ENCODE measurements at regions not wholly inside any gene's neighbourhood (a gene's known extent, or its start where the extent isn't known, plus 50 kb on each side); places are given as distances from the start of the nearest gene placed in this dataset.
A peak's percentile ranks its signal among the peaks of the same experiment; 100 is the strongest.
"Not testable (repeated sequence)": the region's sequence is repeated elsewhere in the genome, so short reads cannot be mapped to it uniquely, and the experiment has no call there.

GRCh38 chr9:115411993-115412452 lies 294.1 kb upstream of the TNC start:
- peak; percentile 84 for DNase-seq

GRCh38 chr9:115412656-115413055 lies 294.7 kb upstream of the TNC start:
- DNase-seq: peak; percentile 17

DNA sequence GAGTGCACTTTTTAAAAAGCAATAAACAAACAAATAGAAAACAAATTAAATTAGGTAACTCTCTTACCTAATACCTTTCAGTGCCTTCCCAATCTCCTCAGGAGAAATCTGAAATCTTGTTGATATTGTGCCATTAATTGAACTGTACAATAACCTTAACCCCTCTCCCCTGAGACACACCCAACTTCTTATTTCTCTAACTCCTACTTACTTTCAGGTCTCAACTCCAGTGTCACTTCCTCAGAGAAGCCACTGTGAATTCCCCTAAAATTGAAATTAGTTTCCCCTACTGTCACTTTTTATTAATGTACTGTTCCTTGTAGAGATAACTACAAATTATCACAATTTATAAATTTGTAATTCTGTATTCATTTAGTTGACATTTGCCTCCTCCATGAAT lies 295.3 kb upstream of the TNC start:
- DNase-seq: no peak

DNA sequence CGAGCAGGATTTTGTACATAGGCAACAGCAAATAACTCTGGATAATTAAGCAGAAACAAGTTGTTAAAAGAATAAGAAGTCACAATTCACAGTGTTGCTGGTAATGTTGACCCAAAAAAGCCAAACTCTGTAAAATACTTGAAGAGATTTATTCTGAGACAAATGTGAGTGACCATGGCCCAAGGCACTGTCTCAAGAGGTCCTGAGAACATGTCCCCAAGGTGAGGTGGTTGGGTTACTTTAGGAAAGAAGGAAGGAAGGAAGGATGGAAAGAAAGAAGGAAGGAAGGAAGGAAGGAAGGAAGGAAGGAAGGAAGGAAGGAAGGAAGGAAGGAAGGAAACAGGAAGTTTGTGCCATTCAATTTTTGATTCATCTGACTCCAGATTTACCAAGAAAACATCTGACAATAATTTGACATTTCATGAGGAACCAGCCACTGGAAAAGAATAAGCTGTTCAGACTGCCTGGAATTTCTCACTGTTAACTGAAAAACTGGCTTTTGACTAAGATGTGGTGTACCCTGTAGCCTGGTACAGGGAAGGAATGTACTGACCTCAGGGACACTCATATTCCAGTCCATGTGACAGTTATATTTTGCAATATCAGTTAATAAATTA lies 295.9 kb upstream of the TNC start:
- no peak for DNase-seq

GRCh38 chr9:115414561-115414960 lies 296.6 kb upstream of the TNC start:
- no peak for DNase-seq

GRCh38 chr9:115415450-115415849 lies 297.5 kb upstream of the TNC start:
- no peak for DNase-seq

DNA sequence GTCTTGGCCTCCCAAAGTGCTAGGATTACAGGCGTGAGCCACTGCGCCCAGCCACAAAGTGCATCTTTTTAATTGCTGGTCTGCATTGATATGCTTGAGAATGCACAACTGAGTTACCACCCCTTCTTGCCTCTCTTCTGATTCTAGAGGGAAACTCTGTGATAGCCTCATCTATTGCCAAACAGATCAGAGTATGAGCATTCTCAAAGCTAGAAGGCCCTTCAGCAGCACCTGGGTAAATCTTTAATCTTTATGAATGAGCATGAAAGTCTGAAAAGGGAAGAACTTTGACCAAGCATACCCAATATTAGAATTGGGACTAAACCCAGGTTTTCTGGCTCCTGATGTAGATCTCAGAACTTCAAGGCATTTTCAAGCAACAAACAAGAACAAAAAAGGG lies 298.3 kb upstream of the TNC start:
- DNase-seq: no peak

- peak; percentile 57 for DNase-seq
Measured at GRCh38 chr9:115418181-115418580, 300.2 kb upstream of the TNC start.

DNA sequence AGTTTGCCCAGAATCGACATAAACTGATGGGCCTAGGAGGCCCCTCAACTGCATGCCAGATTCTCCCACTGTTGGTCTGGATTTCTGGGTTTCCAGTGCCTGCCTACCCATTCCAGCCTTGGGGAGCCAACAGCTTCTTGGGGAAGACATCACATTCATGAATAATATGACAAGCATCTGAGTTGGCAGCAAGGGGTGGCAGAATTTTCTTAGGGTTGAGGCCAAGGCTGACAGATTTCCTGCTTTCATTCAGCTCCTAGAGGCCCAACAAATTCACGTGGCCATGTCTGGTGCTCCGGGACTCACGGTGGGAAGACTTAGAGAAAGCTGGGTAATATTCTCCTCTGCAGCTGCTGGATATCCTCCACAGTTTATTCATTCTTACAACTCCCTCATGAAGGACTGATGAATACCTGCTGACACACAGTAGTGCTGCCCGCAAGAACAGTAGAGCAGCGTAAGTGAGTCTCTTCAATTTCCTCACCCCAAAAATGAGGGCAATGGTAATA lies 305.0 kb upstream of the TNC start:
- no peak for DNase-seq

GRCh38 chr9:115423646-115424045 lies 305.7 kb upstream of the TNC start:
- no peak for DNase-seq

DNA sequence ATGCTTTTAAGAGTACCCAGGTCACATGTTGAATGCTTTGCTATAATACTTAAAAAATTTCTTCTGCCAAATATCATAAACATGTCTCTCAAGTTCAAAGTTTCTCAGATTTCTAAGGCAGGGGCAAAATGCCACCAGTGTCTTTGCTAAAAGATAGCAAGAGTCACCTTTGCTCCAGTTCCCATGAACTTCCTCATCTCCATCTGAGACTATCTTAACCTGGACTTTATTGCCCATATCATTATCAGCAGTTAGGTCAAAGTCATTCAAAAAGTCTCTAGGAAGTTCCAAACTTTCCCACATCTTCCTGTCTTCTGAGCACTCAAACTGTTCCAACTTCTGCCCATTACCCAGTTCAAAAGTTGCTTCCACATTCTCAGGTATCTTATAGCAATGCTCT lies 307.6 kb upstream of the TNC start:
- no peak for DNase-seq

GRCh38 chr9:115437418-115437817 lies 319.5 kb upstream of the TNC start:
- DNase-seq: no peak

- DNase-seq: peak; percentile 40
Measured at GRCh38 chr9:115439641-115440040, 321.7 kb upstream of the TNC start.

DNA sequence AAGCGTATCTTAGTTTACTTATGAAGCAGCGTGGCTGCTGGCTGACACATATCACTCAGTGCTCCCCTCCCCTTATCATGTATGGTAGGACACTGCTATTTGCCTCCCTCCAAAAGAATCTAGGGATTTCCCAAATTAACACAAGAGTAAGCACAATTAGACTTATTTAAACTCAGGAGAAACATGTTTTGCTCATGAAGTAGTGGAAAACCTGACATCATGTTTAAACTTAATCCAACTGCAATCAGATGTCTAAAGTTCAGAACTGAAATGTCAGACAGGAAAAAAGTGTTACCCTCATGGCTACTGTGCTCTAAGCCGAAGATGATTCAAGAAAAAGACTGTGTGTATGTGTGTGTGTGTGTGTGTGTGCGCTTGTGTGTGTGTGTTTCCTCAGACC lies 324.1 kb upstream of the TNC start:
- peak; percentile 60 for DNase-seq

GRCh38 chr9:115443890-115444289 lies 325.9 kb upstream of the TNC start:
- DNase-seq: no peak

DNA sequence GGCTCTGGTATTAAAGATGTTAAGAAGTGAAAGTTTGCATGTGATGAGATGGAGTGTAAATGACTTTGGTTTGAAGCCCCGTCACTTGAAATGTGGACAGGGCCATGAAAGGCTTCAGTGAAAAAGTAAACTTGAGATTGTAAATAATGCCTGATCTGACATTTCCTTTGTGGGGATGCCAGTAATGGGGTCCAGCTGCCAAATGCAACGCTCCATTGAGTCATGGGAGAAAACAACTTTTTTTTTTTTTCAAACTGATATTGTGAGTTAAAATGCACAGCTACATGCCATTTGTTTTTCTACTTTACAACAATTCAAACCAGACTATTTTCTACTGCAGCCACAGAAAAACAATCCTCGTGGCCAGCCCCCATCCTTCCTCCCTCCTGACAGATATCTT lies 327.0 kb upstream of the TNC start:
- peak; percentile 35 for DNase-seq

- DNase-seq: no peak
Measured at GRCh38 chr9:115445655-115446054, 327.7 kb upstream of the TNC start.

- peak; percentile 79 for DNase-seq
Measured at GRCh38 chr9:115456515-115456914, 338.6 kb upstream of the TNC start.

GRCh38 chr9:115461280-115461679 lies 343.3 kb upstream of the TNC start:
- no peak for DNase-seq

DNA sequence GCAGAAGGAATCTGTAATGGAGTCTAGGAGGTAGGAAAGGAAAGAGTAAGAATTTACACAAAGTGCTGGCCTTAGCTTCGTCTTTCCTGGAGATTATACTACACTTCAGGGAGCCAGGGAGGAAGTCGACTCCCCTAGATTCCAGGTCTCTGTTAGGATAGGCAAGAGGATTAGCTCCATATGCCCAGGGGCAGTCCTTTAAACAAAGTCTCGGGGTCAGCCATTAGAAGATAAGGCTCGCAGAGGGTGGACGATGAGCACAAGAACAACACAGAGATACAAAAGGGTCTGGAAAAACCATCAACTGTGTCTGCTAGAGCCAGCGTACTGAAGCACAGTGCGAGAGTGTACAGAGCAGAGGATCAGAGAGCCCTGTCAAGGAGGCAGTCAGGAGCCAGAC lies 344.7 kb upstream of the TNC start:
- no peak for DNase-seq

- DNase-seq: peak; percentile 10
Measured at GRCh38 chr9:115466756-115467155, 348.8 kb upstream of the TNC start.

- DNase-seq: peak; percentile 79
Measured at GRCh38 chr9:115469841-115470240, 351.9 kb upstream of the TNC start.

DNA sequence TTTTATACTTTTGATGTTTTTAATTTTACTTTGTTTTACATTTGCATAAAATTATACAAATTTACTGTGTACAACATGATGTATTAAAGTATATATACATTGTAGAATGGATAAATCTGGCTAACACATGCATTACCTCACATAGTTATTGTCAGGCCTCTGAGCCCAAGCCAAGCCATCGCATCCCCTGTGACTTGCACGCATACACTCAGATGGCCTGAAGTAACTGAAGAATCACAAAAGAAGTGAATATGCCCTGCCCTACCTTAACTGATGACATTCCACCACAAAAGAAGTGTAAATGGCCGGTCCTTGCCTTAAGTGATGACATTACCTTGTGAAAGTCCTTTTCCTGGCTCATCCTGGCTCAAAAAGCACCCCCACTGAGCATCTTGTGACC lies 355.1 kb upstream of the TNC start:
- DNase-seq: not testable (repeated sequence)

- peak; percentile 11 for DNase-seq
Measured at GRCh38 chr9:115481769-115482168, 363.8 kb upstream of the TNC start.

GRCh38 chr9:115482747-115483146 lies 364.8 kb upstream of the TNC start:
- no peak for DNase-seq

Measured in fibroblast of skin of right biceps (primary cell).